Testis (tissue), 2 donors: ENCODE measurements at regions not wholly inside any gene's neighbourhood (a gene's known extent, or its start where the extent isn't known, plus 50 kb on each side); places are given as distances from the start of the nearest gene placed in this dataset.
A peak's percentile ranks its signal among the peaks of the same experiment; 100 is the strongest.

Experiments used
- DNase-seq: peaks from one replicate; pipeline ENCODE4 v3.0.0-alpha.2; 2019
- H3K27ac ChIP-seq, 2 donors: fragments of 200-600 bp; sonication (generic); one replicate each; pipeline ENCODE4 v1.5.1; 2019
- H3K27me3 ChIP-seq: fragments of 200-600 bp; sonication (generic); one replicate; pipeline ENCODE4 v1.5.1; 2019
- H3K36me3 ChIP-seq: fragments of 200-600 bp; sonication (generic); one replicate; pipeline ENCODE4 v1.5.1; 2017; ENCODE audit warnings: low read depth; ENCODE audit errors: missing control alignments
- H3K4me1 ChIP-seq: fragments of 200-600 bp; sonication (generic); one replicate; pipeline ENCODE4 v1.5.1; 2019
- H3K4me3 ChIP-seq, 2 donors: fragments of 200-600 bp; sonication (generic); one replicate each; pipeline ENCODE4 v1.5.1; 2017 to 2019
- H3K9me3 ChIP-seq: fragments of 200-600 bp; sonication (generic); one replicate; pipeline ENCODE4 v1.5.1; 2017
- POLR2A ChIP-seq: fragments of 450-650 bp; IDR thresholded peaks from one replicate; pipeline ENCODE4 v1.6.1; 2017; ENCODE audit warnings: antibody characterized with exemption, mild to moderate bottlenecking, moderate library complexity
- whole genome bisulfite sequencing, 2 donors: methylation state at CpG; one replicate each; pipeline ENCODE4 v1.1.5; 2018; 5-methylcytosine and 5-hydroxymethylcytosine counted together
- intact Hi-C: fragments of 100-400 bp; cut with DNase I; formaldehyde crosslinking; loops from one replicate; pipeline ENCODE4 v1.15.1; 2023; ENCODE audit warnings: low total_unique reads
- TF ChIP-seq, protein P1 (sequence below), 3 experiments: fragments of 450-650 bp in 2 of 3; fragments of 200-600 bp in 1 of 3; sonication (generic) in 1 of 3; IDR thresholded peaks; one replicate each; pipeline ENCODE4 v1.5.1; 2016 to 2019; ENCODE audit warnings: antibody characterized with exemption in 3 of 3, mild to moderate bottlenecking in 2 of 3, moderate library complexity in 1 of 3

DNA sequence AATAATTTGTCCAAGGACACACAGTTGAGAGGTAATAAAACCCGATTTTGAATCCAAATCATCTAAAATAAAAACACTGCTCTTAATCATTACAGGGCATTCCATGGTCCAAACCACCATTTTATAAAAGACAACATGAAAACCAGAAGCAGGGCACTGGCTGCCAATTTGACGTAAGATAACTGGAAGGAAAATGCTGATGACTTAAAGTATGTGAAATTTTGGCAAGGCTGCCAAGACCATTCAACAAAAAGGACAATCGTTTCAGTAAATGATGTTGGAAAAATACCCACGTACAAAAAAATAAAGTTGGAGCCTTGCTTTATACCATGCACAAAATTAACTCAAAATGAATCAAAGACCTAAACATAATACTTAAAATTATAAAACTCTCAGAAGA, 344.4 kb downstream of the RAPGEF2 start:
- TF ChIP-seq, protein P1, sequence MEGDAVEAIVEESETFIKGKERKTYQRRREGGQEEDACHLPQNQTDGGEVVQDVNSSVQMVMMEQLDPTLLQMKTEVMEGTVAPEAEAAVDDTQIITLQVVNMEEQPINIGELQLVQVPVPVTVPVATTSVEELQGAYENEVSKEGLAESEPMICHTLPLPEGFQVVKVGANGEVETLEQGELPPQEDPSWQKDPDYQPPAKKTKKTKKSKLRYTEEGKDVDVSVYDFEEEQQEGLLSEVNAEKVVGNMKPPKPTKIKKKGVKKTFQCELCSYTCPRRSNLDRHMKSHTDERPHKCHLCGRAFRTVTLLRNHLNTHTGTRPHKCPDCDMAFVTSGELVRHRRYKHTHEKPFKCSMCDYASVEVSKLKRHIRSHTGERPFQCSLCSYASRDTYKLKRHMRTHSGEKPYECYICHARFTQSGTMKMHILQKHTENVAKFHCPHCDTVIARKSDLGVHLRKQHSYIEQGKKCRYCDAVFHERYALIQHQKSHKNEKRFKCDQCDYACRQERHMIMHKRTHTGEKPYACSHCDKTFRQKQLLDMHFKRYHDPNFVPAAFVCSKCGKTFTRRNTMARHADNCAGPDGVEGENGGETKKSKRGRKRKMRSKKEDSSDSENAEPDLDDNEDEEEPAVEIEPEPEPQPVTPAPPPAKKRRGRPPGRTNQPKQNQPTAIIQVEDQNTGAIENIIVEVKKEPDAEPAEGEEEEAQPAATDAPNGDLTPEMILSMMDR (IDR thresholded peaks at IDR 0.05) = no peak
- TF ChIP-seq POLR2A = no peak
- WGBS, 2 donors = 58 to 64% methylated on average over 4 of the region's 4 CpGs
- Histone ChIP-seq H3K27me3 (no peaks in the 10 kb centered on the region), H3K4me1 (no peaks in the 10 kb centered on the region), H3K9me3 (no peaks in the 10 kb centered on the region), H3K27ac (no peak overlapping the region), H3K36me3 (no peaks in the 10 kb centered on the region), H3K4me3 (no peak overlapping the region)
- intact Hi-C loops = no loop called here
- DNase-seq = no peak

DNA sequence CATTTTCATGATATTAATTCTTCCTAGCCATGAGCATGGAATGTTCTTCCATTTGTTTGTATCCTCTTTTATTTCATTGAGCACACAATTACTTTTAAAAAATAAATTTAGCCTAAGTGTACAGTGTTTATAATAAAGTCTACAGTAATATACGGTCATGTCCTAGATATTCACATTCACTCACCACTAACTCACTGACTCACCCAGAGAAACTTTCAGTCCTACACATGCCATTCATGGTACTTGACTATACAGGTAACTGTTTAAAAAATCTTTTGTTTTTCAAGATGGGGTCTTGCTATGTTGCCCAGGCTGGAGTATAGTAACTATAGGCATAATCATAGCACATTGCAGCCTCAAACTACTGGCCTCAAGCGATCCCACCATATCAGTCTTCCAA, 348.1 kb downstream of the RAPGEF2 start:
- Histone ChIP-seq H3K9me3 (no peaks in the 10 kb centered on the region), H3K4me1 (no peaks in the 10 kb centered on the region), H3K4me3 (no peak overlapping the region), H3K36me3 (no peaks in the 10 kb centered on the region), H3K27me3 (no peaks in the 10 kb centered on the region), H3K27ac (no peak overlapping the region)
- intact Hi-C loops = no loop called here
- WGBS, 2 donors = 92 to 93% methylated on average over 2 of the region's 2 CpGs
- TF ChIP-seq, protein P1 (IDR thresholded peaks at IDR 0.05) = no peak
- no peak for TF ChIP-seq POLR2A
- DNase-seq = no peak

- no peak overlapping the region for H3K4me3 ChIP-seq
- peak; percentile 53 for DNase-seq
- intact Hi-C loops = no loop called here
- TF ChIP-seq, protein P1 (IDR thresholded peaks at IDR 0.05) = peak in 1 of 3 experiments; percentile 45
- no peak for TF ChIP-seq POLR2A
- H3K4me1 ChIP-seq = no peaks in the 10 kb centered on the region
- H3K36me3 ChIP-seq = no peaks in the 10 kb centered on the region
- no peaks in the 10 kb centered on the region for H3K9me3 ChIP-seq
- H3K27ac ChIP-seq = no peak overlapping the region
- 29 to 30% methylated on average over 3 of the region's 3 CpGs for WGBS, 2 donors
- no peaks in the 10 kb centered on the region for H3K27me3 ChIP-seq
These were observed 352.9 kb downstream of the RAPGEF2 start for GRCh38 chr4:159455675-159456237.

DNA sequence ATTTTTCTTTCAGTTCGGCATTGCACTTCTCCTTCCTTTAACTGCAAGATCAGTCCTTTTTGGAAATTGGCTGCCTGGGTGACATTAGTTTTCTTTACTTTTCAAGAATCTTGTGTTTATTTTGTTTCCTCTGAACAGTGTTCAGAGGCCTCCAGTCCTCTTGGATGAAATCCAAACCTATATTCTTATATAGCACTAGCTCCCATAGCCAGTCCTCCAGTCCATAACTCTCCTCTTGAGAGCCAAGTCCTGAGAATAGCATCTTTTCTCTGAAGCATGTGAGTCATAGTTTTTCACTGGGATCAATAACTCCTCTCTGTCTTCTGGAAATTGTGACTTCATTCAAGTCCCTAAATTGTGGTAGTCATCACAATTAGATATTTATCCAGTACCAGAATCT, 357.5 kb downstream of the RAPGEF2 start:
- 73 to 85% methylated on average over 1 of the region's 1 CpG for WGBS, 2 donors
- no peaks in the 10 kb centered on the region for H3K27me3 ChIP-seq
- no peak for DNase-seq

DNA sequence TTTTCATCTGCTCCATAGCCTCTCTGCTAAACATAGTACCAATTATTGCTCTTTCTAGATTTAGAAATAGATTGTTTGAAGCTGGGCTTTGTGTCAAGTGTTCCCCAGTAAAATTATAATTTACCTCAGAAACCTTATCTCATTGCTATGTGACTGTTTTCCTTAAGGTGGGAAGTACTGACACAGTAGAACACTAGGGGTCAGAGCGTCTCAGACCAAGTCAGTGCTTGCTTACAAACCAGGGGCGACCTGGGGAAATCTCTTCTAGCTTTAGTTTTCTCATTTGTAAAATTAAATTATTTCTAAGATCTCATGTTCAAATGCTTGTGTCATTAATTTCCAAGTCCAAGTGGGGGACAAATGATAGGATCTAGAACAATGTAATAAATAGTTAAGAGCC, 360.4 kb downstream of the RAPGEF2 start:
- Histone ChIP-seq H3K36me3 (no peaks in the 10 kb centered on the region), H3K27ac (no peak overlapping the region), H3K27me3 (no peaks in the 10 kb centered on the region), H3K4me1 (no peaks in the 10 kb centered on the region), H3K9me3 (no peaks in the 10 kb centered on the region), H3K4me3 (no peak overlapping the region)
- WGBS, 2 donors = 87 to 90% methylated on average over 2 of the region's 2 CpGs
- TF ChIP-seq POLR2A = no peak
- TF ChIP-seq, protein P1 (IDR thresholded peaks at IDR 0.05) = no peak
- DNase-seq = no peak
- intact Hi-C loops = no loop called here

More for the DNA sequence above, 357.5 kb downstream of the RAPGEF2 start:
- TF ChIP-seq, protein P1 (IDR thresholded peaks at IDR 0.05) = no peak
- no peak for TF ChIP-seq POLR2A
- intact Hi-C loops = no loop called here
- Histone ChIP-seq H3K4me1 (no peaks in the 10 kb centered on the region), H3K9me3 (no peaks in the 10 kb centered on the region), H3K27ac (no peak overlapping the region), H3K36me3 (no peaks in the 10 kb centered on the region), H3K4me3 (no peak overlapping the region)
